Stimulated activated CD4-positive, alpha-beta T cell treated with anti-CD3 and anti-CD28 coated beads, TNF-alpha, amount 100 ng/mL, for 4 hours (primary cell): ENCODE measurements at regions not wholly inside any gene's neighbourhood (a gene's known extent, or its start where the extent isn't known, plus 50 kb on each side); places are given as distances from the start of the nearest gene placed in this dataset.
"Not testable (repeated sequence)": the region's sequence is repeated elsewhere in the genome, so short reads cannot be mapped to it uniquely, and the experiment has no call there.

Experiments
- DNase-seq, 3 experiments: peaks; one replicate each; pipeline ENCODE4 v3.0.0-alpha.2; 2020; ENCODE audit warnings: low read depth in 3 of 3

DNA sequence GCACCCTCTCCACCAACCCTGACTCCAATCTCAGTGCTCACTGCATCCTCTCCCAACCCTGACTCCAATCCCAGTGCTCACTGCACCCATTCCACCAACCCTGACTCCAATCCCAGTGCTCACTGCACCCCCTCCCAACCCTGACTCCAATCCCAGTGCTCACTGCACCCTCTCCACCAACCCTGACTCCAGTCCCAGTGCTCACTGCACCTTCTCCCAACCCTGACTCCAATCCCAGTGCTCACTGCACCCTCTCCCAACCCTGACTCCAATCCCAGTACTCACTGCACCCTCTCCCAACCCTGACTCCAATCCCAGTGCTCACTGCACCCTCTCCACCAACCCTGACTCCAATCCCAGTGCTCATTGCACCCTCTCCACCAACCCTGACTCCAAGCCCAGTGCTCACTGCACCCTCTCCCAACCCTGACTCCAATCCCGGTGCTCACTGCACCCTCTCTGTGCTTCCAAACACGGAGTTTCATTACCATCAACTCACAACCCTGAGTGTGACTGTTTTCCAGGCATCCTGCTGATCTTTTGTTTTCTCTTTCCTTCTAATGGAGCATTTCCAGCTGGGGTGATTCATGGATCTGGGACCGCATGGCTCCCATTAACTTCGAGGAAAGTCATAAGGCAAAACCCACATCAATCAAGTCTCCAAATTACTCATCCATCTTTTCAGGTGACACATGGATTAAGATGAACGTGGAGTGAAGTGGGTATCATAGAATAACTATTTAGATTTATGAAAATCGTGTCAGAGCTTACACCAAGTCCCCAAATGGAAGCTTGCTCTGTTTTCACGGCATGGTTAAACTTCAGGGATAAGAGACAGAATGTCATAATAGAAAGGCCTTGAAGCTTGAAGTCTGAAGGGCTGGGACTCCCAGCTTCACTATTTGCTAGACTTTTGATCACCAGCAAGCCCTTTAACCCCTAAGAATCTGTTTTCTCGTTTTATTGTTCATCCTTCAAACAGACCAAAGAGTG, 135.3 kb upstream of the ZNF618 start:
- DNase-seq: not testable (repeated sequence)

DNA sequence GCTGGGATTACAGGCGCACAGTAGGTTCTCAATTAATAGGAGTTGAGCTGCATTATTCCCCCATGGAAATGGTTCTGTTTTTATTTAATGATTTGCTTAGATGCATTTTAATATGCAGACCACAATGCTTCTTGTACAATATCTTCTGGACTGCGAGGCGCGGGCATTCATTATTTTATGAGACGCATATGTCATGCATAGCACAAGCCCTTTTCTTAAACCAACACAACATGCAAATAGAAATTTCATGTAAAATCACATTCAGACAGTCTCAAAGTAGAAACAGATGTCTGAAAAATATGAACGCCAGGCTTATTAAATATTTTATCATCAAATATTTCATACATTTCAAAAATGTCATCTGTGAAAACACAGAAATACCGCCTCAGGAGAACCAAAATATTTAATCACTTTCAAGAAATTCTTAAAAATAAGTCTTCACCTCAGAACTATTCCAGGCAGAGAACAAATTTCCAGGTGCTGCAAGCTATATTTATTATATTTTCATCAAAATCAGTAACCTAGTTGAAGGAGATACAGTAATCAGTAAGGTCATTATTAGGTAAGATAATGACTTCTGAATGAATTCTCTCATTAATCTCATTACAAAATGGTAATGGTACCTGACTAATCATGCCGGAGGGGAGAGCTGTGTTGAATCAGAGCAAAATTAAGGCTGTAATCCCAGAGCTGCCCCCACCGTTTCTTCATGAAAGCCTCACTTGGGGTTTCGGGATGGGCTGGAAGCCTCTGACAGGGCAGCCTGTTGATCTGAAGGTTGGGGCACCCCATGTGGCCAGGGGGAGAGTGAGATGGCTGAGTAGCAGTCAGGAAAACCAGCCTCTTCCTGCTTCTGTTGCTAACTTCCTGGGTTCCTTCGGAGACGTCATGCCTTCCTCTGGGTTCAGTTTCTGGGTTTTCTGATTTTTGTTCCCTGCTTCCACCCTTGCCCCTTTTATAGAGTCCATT, 133.9 kb upstream of the ZNF618 start:
- DNase-seq: no peak

DNA sequence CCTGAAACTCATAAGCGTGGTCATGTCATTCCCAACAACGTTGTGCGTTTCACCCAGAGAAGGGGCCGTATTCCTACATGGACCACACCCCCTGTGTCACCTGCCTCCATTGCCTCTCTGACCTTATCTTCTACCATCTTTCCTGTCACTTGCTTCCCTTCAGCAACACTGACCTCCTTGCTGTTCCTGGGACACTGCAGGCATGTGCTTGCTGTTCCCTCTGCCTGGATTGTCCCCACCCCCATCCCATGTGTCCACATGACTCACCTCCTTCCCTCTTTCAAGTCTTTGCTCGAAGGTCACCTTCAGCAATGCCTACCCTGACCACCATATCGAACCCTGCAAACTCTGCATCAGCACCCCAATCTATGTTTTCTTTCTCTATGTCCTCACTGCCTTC, 133.2 kb upstream of the ZNF618 start:
- no peak for DNase-seq

DNA sequence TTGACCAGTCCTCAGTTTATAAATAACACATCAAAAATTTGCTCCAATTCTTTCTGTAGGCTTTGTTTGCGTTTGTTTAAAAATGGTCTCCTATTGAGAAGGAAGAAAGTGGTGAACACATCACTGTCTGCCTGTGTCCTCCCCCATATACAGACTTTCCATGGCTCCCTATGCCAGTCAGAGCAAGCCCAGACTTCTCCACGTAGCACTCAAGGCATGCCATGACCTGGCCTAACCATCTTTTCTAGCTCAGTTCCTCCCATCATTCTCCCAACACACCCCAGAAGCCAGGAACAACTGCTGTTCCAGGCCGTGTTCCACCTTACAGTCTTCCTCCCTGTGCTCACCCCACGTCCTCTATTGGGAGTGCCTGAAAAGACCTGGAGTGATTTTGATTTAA, 129.6 kb upstream of the ZNF618 start:
- DNase-seq: no peak

DNA sequence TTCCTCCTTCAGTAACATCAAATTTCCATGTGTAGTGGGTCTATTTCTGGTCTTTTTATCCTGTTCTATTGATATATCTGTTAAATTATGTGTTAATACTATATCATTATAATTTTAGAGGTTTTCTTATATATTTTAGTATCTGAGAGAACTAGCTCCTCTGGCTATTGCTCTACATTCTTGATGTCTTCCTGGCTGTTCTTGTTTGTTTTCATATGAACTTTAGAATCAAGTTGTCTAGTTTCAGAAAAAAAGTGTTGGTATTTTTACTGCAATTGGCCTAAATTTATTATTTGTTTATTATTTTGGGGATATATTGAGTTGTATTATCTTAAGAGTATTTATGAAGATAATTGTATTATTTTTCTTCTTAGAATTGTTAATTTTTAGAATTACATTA, 128.0 kb upstream of the ZNF618 start:
- DNase-seq: no peak

DNA sequence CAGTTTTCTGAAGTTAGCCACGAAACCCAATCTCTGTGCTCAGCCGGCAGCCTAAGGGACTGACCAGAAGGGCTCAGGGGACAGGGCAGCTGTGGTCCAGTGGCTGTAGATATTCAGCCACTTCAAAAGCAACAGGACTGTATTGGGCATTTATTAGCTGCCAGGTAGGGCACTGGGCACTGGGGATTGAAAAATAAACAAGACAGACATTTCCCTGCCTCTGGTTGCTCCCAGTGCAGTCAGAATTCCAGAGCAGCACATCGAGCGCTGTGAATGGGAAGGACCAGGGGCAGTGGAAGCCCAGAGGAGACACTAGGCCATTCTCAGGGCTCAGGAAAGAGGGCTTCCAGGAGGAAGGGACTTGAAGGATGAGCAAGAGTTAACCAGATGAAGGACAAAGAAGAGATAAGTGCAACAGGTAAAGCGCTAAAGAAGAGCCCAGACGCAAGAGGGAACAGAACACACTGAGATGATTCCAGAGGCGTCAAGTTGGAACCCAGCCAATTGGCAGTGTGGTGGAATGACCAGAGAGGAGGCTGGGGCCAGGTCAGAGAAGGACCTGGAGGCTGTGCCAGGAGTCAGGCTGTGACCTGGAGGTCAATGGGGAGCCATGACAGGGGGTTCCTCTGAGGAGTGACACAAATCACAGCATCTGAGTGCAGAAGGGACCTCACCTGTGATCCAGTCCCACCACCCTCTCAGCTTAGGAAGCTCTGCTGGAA, 122.5 kb upstream of the ZNF618 start:
- no peak for DNase-seq

DNA sequence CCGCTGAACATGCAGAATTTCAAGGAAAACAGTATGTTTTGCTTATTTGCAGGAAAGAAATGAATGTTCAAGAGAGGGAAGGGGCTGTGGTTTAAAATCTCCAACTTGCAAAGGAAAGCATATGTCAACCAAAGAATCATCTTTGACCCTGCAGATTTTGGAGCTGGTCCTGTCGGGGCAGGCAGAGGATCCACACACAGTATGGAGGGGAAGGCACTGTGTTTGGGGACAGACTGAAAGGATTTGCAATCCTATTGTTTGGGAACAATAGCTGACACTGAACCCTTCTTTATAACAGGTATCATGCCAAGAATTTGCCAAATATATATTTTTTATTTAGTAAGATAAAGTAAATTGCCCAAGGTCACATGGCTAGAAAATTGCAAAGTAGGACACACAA, 121.4 kb upstream of the ZNF618 start:
- DNase-seq: no peak

DNA sequence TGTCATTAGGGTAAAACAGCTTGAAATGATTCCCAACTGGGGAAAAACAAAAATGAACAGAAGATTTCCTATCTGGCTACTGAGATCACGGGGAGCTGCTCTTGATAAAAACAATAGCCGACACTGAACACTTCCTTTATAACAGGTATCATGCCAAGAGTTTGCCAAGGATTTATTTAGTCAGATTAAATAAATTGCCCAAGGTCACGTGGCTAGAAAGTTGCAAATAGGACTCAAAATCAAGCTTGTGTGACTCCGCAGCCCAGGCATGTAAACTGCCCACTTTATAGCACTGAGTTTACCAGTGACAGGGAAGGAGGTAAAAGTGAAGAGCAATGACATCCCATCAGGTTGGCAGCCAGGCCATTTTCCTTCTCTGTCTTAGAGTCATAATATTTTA, 120.7 kb upstream of the ZNF618 start:
- DNase-seq: no peak

DNA sequence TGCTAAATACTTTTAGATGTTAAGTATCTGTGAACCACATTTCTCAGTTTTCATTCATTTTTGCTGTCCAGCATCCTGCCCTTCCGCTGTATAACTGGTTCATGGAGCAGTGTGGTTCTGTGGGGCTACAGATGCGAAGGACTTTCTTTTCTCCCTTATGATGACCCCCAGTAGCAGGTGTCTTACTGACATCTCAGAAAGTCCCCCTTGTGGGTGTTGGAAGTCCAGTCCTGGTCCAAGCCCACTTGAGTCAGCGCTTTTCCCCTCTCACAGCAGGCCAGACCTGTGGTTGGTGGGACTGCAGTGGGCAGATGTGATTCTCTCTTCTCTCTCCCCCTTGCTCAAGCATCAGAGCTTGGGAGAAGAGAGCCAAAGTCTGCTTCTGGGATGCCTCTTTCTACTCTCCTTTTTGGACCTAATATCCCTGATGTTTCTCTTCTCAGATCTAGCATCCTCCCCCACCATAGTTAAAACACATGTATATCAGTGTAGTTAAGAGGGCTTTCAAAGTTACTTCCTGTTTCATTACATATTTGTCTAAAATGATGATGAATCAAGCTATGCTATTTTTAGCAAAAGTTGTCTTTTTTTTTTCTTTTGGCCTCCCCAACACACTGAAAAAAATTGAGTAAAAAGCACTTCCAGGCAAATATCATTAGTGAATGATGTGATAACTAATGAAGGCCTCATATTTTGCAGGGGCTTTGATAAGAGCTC, 119.5 kb upstream of the ZNF618 start:
- DNase-seq: no peak

DNA sequence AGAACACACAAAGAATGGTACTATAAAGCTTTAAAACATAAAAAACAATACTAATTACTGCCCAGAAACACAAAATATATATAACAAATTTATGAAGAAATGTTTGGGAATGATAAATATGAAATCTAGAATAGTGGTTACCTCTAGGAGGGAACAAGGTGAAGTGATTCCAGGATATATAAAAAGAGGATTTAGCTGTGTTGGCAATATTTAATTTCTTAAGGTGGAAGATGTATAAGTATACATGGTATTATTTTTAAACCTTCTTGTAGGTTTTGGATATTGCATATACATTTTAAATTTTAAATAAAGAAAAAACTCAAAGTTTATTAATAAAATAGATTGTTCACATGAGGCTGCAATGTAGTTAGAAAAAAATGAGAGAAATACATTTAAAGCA, 112.7 kb upstream of the ZNF618 start:
- no peak for DNase-seq

DNA sequence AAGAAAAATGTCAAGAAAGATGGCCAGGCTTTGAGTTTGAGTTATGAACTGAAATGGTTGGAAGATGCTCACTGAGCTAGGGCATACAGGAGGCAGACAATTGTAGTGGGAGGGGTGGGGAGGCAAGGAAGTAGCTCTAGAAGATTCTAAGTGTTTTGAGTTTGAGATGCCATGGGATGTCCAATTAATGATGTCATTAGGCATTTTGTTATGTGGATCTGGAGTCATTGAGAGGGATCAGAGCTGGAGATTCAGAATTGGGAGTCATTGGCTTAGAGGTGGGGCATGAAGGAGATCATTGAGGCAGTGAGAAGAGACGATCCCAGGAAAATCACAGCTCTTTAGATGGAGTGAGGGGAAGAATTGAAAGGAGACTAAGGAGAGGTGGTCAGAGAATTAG, 111.5 kb upstream of the ZNF618 start:
- DNase-seq: no peak

DNA sequence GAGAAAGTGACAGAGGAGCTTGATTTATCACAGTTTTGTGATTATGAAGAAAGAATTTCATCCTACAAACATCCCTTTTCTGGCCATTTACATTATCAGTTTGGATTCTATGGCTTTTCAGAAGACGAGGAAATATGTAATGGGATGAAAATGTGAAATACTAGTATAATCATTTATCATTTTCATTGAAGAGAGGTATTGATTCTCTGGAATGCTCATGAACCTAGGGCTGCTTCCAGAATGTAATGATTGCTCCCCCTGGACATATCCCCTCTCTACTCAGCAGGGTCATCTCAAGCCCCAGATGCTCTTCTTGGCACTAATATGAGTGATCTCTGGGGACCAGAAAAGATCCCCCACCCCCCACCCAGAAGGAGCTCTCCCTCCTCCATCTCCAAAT, 106.7 kb upstream of the ZNF618 start:
- DNase-seq: no peak

DNA sequence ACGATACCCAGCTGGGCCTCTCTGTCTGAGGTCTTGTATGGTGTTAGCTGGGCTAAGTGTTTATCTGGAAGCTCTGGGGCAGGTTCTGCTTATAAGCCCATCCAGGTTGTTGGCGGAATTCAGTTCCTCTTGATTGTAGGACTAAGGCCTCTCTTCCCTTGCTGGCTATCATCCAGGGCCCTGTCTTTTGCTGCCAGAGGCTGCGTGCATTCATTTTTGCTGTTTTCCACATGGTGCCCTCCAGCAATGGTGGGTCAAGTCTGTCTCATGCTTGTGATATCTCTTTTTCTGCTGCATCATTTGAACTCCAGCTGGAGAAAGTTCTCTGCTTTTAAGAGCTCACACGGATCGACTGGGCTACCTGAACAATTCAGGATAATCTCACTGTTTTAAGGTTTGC, 105.7 kb upstream of the ZNF618 start:
- DNase-seq: no peak

DNA sequence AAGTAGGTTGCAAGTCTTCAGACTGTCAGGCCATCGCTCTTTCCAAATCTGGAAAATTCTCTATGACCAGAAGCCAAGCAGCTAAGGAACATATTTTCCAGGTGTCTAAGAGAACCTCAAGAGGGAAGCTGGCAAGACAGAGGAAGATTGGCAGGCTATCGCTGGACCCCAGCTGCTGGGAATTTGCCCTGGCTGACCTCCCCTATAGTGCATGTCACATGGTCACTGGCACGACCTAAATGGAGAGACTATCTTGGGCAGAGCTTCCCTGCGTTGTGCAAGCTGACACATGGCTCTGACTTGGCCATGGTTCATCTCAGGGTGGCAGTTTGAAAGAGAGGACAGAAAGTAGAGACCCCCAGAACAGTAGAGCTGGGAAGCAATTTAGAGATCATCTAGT, 104.9 kb upstream of the ZNF618 start:
- DNase-seq: no peak

DNA sequence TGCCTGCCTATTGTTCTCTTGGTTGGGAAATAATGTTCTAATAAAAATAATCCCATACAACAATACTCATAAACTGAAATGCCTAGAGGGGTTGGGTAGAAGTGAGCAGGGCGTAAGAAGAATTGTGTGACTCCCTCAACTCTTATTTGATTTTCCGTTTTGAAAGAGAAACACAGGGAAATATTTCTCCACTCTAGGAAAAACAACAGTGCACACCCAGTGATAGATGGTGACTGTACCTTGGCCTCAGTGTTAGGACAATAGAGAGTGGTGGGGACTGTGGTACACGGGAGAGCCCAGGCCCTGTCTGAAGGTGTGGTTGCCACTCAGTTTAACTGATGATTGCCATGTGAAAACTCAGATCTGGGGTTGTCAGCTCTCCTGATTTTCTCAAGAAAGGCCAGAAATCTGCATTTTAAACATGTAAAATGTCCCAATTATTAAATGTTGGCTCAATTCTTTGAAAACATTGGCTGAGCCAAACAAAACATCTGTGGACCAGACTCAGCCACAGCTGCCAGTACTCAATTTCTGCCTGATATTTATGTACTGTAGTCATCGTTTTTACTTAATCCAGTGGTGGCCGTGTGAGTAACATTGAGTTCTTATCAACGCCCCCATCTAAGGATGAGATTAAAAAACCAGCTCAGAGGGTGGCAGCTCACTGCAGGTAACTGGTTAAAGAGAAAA, 103.8 kb upstream of the ZNF618 start:
- no peak for DNase-seq

DNA sequence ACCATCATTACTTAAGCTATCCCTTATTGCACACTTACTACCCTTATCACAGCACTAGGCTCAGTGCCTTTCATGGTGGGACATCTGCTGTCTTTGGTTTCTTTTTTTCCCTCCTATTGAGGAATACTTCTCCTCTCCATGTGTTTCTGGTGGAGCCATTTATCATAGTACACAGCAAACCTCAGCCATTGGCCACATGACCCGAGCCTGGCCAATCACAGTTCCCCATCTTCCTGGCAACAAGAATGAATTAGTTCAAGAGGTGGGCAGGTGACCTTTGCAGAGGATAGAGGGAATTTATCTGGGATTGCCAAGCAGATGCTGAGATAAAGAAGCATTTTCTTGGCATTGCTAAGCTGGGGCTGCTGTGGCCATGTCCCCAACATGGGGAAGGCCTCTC, 101.1 kb upstream of the ZNF618 start:
- no peak for DNase-seq

DNA sequence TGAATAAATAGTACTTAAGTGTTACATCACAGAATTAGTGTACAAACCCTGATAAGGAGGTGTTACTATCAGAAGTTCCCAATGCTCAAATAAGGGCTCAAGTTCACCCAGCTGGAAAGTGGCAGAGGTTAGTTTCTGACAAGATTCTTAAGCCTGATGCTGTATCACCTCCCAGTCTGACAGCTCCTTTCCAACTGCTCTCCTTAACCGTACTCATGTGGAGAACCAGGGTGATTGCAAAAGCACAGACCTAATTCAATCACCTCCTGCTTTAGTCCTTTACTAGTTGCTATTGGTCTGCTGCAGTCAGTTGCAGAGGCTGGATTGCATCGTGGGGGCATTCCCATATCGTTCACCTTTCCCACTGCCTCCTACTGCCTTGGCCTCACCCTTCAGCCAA, 100.4 kb upstream of the ZNF618 start:
- no peak for DNase-seq

DNA sequence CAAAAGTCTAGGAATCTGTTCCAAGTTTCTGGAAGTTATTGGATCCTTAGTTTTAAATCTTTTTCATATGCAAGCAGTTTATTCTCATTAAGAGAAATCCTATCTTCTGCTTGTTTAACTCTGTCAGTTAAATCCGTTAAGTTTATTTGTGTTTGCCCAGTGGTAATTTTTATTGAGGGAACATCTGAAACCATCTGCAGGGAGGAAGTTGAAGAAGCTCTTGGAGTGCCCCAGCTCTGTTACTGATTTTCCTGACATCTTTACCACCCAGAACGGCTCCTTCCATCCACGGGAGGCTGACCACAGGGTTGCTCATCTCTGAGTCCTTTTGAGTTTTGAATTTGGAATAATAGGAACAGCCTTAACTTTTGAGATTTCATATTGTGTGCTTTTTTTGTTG, 99.9 kb upstream of the ZNF618 start:
- DNase-seq: no peak

DNA sequence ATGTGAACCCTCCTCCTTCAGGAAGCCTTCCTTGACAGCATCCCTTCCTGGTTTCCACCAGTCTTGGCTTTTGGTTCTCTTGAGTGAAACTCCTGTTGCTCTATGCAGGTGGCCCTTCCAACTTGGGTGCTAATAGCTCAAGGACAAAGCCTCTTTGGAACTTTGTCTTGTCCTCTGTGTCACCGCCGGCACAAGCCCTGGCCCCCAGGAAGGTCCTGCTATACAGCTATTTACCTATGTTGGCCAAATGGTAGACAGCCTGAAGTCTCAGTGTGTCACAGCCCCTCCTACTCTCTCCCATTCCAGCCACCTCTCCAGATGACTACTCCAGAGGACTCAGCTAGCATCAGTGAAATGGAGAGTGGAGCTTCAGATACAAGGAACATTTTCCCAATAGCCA, 94.7 kb upstream of the ZNF618 start:
- no peak for DNase-seq

DNA sequence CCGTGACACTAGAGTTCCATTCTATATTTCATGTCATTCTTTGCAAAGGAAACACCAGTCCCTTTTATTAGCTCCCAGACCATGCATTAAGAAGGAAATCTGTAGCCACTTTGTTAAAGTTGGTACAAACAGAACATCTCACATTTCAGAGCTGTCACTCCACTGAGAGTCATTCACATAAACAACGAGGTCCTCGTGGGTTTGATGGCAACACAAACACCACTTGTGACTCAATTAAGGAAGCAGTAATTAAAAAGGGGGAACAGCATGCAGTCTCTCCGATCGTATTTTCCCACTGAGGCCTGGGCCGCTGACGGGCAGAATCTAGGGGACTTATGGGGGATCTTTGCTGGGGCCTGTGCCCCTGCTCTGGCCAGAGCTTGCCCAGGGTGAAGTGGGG, 94.2 kb upstream of the ZNF618 start:
- no peak for DNase-seq

DNA sequence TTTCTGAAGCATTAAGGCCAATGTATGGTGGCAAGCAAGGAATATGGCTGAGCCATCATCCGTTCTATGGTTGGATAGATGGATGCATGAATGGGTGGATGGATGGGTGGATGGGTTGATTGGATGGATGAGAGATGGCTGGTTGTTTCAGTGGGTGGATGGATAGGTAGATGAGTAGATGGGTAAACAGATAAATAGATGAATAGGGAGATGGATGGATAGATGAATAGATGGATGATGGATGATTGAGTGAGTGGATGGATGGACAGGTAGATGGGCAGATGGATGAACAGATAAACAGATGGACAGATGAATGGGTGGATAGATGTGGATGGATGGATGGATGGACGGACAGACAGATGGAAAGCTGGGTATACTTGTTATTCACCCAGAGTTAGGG, 92.6 kb upstream of the ZNF618 start:
- no peak for DNase-seq
